B cell (primary cell): ENCODE measurements at regions not wholly inside any gene's neighbourhood (a gene's known extent, or its start where the extent isn't known, plus 50 kb on each side); places are given as distances from the start of the nearest gene placed in this dataset.

Source experiments
- EZH2 ChIP-seq: IDR thresholded peaks from 2 replicates; pipeline ENCODE4 v1.6.1; 2012; ENCODE audit warnings: borderline replicate concordance, low read depth, mild to moderate bottlenecking, moderate library complexity, low read length; ENCODE audit not compliant: insufficient read depth, poor library complexity, severe bottlenecking
- TF ChIP-seq, protein P1 (sequence below): fragments of 200-600 bp; IDR thresholded peaks from one replicate; pipeline ENCODE4 v1.8.0; 2022; ENCODE audit warnings: antibody characterized with exemption, mild to moderate bottlenecking

GRCh38 chr5:112023766-112024165 is 266.8 kb upstream of the NREP start:
- TF ChIP-seq, protein P1, sequence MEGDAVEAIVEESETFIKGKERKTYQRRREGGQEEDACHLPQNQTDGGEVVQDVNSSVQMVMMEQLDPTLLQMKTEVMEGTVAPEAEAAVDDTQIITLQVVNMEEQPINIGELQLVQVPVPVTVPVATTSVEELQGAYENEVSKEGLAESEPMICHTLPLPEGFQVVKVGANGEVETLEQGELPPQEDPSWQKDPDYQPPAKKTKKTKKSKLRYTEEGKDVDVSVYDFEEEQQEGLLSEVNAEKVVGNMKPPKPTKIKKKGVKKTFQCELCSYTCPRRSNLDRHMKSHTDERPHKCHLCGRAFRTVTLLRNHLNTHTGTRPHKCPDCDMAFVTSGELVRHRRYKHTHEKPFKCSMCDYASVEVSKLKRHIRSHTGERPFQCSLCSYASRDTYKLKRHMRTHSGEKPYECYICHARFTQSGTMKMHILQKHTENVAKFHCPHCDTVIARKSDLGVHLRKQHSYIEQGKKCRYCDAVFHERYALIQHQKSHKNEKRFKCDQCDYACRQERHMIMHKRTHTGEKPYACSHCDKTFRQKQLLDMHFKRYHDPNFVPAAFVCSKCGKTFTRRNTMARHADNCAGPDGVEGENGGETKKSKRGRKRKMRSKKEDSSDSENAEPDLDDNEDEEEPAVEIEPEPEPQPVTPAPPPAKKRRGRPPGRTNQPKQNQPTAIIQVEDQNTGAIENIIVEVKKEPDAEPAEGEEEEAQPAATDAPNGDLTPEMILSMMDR: no peak
- no peak for TF ChIP-seq EZH2
